ENCODE measurements at regions not wholly inside any gene's neighbourhood (a gene's known extent, or its start where the extent isn't known, plus 50 kb on each side); places are given as distances from the start of the nearest gene placed in this dataset.

DNA sequence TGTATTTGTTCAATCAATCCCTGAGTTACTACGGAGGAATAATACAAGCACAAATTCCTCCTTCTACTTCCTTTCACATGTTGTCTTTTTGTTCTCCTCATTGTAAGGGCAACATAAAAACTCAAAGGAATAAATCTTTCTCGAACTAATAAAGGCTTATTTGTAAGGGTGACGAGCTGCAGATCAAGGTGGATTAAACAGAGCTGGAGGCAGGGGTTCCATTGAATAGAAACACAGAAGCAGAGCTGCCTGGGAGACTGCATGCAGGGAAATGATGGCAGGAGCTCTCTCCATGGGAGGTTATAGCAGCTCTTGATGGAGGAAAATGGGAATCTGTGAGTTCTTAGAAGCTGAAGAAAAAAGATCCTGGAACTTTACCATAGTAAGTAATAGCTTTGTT, 160.2 kb downstream of the CYYR1 start:
- no peak for DNase-seq

DNA sequence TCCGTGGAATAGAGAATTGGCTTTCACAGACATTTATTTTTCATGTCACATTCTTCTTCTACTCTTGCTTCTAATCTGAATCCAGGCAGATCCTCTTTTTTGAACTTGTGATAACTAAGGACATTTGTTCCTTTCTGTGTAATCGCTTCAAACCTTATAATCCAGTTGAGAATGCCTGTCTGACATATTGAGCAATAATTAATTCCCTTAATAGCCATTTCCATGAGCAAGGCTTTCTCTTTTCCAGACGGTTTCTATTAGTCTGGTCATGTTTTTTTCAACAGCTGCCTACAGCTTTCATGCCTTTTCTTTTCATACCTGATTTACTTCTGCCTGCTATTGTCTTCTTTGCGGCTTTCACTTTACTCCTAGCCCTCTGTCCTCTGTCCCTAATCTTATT, 163.4 kb downstream of the CYYR1 start:
- no peak for DNase-seq

DNA sequence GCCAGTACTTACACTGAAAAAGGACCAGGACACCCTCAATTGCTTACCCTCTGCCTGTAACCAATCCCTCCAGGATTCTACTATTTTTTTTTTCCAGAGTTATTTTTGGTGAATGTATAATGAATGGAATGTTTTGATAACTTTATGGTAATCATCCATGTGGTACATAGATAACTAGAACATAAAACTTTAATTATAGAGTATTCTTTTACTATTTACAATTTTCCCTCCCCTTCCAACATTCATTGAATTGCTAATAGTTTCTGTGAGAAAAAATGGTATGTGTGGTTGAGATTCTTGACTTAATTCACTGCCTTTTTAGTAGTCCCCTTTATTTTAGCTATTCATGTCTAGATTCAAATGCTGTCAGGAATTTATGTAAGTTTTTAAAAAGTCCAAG, 164.6 kb downstream of the CYYR1 start:
- no peak for DNase-seq

DNA sequence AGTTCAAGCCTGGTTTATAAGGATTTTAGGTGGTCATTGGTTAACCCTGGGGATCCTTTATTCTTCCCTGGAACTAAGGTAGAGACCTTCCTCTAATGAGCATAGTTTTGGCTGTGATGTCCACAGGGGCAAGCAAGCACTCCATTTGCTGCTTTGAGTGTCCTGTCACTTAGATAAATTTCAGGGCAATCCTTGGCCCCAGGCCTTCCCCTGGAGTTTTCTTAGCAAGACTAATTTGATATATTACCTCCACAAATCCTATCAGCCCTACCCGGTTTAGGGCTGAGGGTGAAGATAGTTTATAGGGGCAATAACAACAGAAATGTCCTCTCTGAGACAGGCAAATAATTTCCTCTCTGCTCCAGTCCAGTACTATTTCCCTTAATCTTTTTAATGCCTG, 166.6 kb downstream of the CYYR1 start:
- no peak for DNase-seq

DNA sequence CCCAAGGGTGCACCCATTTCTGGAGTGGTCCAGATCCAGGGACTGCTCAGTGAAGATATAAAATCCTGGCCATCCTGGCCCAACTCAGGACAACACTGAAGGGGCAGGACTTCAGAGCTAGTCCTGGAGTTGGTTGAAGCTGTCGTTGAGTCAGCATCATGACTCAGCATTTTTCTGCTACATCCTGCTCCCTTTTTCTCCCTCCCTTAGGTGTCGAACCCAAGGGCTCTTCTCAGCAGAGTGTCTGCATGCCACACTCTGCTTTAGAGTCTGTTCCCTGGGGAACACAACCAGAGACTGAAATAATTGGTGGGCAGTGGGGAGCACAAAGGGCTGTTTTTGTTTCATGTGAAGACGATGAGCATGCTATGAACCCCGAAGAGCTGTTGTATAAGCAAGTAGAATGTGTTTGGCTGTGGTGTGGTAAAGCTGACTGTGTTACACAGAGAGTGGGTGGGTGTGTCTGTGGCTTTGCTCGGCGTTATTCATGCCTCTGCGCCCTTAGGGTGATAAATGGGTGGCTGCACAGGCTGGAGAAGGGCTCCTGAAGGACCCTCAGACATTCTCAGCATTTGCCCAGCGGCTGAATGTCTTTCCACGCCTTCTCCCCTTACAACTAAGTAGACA, 167.2 kb downstream of the CYYR1 start:
- no peak for DNase-seq

DNA sequence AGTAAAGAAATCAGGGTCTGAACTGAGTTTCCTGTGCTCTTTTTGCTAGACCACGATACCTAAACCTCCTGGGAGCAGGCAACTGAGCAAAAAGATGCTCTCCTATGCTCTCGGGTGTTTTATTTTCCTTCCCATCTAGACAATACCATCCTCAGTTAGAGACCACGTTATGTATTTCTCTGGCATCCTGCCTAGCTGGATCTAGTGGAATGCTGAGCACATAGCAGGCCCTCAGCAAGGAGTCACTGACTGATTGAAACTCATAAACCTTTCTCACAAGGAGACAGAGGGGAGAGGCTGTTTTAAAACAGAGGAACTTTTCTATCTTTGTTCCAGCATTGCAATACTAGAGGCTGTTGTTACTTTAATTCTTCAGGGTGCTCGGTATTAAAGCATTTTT, 168.0 kb downstream of the CYYR1 start:
- DNase-seq: no peak

DNA sequence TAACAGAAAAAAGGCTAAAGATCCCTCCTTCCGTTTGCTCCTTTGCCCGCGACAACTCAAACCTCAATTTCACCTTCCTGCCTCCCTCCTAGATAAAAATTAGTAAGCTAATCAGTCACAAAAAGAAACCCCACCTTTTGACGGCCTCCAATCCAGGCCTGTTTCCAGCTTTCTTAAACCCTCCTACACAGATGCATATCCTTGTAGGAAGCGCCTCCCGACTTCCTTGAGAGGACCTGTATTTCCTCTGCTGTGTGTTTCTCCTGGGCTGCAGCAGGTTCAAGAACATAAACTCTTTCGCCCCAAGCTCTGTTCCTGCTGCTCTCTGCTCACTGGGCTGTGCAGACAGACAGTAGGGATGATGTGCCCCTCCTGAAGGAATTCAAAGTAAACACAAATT, 168.8 kb downstream of the CYYR1 start:
- no peak for DNase-seq

DNA sequence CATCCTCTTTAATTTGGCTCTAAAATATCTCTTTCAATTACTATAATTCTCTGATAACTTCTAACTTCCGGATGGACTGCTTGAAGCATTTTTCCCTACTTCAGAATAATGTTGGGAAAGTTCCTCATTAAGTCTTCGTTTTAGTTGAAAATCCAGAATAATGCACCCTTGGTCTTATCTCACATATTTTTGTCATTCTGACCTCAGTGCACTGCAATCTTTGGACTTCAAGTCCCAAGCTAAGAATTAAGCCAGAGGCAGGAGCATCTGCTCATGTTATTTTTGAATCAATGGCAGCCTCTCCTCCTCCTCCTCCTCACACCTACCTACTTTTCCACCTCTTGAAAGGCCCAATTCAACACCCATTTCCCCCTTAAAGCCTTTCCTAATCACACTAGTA, 169.8 kb downstream of the CYYR1 start:
- no peak for DNase-seq

DNA sequence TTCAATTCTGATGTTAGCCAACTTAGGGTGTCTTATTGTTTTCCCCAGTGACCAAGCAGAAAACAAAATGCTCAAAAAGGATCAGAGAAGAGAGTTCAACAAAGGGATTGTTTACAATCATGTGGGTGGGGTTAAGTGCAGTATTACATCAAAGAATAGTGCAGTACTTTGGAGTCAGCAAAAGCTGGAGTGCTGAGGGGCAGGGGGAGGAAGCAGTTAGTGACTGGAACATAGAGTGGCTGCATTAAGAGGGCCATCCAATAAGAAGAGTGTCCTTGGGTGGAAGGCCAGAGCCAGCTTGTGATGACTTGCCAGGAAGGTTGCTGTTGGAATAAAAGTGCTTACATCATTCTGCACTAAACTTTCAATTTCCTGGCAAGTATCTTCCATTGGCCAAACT, 175.5 kb downstream of the CYYR1 start:
- no peak for DNase-seq

DNA sequence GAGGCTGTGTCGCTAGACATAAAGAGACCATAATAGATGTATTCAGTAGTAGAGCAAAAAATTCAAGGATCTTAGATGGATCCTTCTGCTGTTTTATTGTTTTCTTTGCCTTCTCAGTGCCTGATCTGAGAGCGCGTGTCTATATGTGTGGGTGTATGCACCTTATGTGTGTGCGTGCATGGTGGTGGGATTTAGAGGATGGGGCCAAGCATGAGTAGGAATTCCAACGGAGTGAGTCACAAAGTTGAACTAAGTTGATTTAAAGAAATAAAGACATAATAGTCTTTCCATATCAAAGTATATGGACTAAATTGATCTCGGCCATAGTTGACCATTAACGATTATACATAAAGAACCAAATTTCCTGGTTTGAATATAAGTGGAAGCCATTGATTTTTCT, 178.7 kb downstream of the CYYR1 start:
- DNase-seq: no peak

DNA sequence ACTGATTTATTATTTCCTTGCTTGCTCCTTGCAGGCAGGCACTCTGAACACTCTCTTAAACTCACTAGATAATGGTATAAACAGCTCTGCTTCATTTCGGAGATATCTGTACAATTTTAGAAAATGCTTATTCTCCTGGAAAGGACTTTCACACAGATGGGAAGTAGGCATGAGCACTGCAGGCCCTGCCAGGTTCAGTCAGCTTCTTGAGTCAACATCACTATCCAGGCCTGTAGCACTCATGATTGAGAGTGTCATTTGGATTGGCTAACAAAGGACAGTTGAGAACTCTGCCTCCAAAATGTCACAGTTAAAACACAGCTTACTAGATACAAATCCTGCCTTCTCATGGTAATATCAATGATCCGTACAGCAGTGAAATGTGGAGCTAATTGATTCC, 181.9 kb downstream of the CYYR1 start:
- DNase-seq: no peak

DNA sequence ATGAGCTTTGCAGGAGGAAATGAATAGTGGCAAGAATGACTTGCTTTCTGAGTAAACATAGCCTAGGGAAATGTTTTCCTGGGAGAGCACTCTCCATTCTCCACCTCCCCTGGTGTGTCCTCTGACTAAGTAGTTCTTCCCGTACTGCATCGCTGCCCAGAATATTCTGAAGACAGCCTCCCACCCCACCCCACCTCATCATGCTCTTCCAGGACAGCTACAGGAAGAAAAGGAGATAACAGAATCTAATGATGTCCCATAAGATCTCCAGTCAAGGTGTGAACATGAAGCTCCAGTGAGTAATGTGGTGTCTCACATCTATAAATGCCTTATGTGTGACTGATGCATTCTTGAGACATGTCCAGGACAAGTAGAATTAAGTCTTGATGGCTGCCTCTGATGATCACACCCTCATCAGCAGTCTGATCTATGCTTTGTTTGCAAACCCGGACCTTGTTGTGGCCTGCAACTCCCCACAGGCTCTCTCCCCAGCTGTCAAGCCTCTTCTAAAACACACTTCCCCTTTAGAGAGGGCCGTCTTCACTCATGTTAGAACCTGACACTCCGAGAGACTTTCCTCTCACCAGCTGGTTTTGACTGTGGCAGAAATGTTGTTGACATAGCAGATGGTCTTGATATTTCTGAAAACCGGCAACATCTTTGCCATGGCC, 183.0 kb downstream of the CYYR1 start:
- peak; percentile 39 for DNase-seq

DNA sequence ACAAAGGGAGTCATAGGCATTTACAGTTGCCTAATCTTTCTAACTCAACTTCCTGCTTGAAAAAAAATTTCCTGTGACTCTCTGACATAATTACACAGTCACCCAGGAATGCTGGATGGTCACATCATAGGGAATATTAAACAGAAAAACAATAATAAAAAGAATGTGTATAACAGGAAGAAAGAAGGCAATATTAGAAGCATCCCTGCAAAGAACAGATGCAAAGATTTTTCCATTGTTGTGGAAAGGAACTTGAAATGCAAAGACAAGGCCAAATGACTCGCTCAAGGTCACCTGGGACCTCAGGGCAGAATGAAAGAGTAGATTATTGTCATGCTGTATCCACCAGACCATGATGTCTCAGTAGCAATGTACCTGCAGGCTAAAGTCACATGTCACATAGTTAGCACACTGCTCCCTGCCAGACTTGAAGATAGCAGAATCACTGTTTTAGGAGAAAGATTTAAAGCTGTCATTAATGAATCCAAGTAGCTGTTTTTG, 184.3 kb downstream of the CYYR1 start:
- no peak for DNase-seq

DNA sequence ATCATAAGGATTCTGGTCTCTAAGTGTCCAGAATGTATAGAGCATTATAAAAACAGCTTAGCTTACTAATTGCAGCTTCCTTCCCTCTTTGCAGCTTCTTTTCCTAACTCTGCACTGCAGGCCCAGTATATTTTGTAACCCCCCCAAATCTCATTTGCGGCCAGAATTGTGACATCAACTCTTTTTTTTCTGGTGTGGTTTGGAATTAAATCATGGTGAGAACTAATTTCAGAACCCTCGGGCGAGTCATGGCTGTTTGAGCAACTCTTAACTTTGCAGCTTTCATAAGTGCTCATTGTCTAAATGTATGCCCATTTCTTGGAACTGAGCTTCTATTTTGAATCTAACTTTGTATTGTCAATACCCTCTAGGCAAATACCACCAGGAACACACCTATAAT, 187.4 kb downstream of the CYYR1 start:
- peak; percentile 39 for DNase-seq

DNA sequence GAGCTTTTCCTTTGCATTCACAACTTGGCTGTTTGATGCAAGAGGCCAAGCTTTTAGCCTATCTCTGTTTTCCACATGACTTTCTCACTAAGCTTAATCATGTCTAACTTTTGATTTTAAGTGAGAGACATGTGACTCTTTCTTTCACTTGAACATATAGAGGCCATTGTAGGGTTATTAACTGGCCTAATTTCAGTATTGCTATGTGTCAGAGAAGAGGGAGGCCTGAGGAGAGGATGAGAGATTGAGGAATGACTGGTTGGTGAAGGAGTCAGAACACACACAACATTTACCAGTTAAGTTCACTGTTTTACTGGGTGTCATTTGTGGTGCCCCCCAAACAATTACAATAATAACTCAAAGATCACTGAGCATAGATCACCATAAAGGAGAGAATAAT, 193.5 kb downstream of the CYYR1 start:
- DNase-seq: no peak

DNA sequence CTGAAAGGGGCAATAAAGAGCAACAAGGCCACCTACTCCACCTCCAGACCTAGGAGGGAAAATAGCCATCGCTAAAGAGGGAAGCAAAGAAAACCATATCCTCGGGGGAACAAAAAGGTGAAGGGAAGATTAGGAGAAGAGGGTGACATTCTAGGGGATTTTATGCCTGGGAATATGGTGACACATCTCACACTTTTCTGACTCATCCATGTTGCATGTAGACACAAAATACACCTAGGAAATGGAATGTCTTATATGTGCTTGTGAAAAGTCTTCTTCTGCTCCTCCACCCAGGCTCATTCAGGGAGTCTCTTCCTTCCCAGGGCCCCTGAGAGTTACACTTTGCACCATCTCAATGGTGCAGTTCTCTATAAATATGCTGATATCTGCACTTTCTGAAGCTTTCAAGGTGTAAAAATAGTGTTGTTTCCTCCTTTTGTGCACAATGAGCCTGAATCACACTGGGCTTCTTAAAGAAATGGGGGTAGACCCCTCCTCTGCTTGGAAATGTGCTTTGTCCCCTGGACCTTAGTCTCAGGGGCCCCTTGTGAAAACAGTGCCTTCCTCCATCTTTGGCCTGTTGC, 195.9 kb downstream of the CYYR1 start:
- no peak for DNase-seq

DNA sequence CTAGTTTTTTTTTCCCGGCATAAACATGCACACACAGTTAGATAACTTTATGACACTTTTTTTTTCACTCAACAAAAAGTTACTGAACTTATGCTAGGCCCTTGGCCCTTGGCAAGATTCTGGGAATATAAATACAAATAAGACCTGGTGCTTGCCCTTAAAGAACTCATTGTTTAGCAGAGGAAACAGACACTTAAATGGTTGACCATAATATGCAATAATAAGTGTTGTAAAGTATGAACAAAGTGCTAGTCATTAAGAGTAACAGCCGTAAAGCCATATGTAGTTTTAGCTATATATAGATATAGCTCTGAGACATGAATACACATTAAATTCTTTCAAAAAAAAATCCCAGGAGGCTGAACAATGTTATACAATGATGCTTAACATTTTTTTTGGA, 198.3 kb downstream of the CYYR1 start:
- no peak for DNase-seq

DNA sequence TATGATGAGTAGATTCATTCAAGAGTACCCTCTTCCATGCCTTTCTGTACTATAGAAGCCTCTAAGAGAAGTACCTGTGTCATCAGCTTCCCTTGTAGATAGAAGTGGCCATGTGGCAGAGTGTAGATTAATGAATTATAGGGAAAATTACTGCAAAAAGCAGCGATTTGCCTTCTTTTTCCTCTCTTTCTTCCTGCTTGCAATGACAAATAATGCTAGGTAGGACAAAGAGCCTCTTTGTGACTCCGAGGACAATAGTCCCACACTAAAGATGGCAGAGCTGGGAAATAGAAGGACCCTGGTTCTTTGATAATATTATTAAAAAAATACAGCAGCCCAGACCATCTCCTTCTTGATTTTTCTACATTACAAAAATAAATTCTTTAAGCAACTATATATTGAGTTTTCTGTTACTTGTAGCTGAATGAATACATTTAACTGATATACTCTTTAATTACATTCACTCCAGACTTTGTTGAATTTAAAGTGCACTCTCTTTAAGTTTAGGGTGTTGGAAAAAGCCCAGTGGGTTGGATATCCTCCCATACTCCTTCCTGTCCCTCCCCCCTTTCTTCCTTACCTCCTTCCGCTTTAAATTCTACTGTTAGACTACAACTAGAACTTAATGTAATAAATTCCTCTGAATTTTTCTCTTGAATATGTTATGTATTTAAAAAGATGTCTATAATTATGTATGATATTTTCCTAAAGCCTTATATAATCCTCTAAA, 198.2 kb upstream of the APP start:
- no peak for DNase-seq

DNA sequence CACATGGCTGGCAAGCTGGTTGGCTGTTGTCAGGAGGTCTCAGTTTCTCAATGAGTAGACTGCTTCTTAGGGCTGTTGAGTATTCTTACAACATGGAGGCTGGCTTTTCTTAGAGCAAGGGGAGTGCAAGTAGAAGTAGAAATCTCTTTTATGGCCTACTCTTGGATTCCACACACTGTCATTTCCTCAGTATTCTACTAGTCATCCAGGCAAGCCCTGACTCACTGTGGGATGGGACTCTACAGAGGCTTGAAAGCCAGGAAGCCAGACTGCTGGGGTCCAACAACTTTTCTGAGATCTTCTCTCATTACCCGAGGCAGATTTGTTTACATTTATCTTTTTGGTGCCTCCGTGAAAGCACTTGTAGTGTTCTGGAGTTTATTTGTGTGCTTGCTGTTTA, 196.2 kb upstream of the APP start:
- DNase-seq: no peak

DNA sequence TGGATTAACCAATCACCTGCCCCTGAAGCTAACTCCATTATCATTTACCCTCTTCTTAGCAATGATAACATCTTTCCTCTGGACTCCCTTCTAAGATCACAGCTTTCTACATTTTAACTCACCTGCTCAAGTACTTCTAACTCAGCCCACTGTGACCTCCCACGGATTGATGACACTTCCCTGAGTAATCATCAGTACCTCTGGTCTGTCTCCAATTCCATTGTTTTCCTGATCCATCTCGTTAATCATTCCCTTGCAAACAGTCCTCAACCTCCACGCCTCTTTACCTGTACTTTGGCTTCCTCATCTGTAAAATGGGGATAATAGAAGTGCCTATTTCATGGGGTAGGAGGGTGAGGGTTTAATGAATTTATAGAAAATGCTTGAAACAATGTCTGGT, 195.3 kb upstream of the APP start:
- DNase-seq: no peak

DNA sequence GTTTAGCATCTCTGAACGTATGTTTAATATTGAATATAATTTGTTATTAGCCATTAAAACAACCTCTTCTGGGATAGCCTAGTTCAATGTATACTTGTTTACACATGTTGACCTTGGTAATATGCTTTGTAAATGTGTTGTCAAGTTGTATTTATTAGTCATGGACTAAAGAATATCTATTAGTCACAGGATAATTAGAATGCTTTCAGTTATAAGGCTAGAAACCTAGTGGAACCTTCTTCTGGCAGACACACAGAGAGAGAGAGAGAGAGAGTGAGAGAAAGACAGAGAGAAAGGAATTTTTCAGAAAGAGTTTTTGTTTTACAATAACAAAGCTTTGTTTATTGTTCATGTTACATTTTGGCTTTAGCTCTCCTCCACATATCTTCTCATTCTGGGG, 181.1 kb upstream of the APP start:
- DNase-seq: no peak

DNA sequence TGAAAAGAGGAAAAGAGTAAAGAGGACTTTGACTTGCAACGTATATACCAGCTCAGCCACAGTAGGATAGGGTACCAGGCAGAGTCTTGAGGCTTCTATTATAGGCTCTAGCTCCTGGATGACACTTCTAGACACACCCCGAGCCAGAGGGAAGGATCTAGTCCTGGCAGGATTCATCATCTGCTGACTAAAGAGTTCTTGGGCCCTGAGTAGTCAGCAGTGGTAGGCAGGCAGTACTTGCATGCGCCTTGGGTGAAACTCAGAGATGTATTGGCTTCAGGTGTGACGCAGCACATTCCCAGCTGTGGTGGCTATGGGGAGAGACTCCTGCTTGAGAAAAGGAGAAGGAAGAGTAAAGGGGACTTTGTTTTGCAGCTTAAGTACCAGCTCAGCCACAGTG, 162.3 kb upstream of the APP start:
- DNase-seq: no peak

DNA sequence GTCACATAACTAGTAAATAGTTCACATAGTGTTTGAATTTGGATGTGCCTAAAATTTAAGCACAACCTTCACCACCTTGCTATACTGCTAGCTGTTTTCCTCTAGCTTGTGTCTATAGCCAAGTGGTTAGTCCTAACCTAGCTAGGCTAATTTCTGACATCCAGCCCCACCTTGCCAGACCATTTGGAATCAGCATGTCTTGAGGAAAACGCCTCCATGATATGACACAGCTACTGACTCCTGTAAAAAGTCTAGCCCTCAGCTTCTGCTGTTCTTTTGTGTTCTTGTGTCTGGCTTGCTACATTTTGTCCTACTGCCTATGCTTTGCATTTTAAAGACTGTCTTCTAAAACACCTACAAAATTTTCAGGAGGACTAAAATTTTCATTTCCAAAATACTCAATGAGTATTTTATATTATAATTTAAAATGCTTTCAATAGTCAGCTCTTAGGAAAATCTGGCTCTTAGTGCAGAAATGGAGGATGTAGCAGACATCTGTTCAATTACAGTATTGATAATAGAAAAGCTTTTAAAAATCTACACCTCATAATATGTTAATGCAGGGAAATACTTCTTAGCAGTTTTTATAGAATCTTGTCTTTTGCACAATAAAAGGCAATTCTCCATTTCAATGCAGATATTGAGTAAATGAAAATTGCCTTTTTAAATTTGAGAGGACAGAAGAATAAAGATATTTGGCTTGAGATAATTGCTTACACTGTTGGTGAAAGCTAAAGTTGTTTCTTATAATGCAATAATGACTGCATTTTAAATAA, 160.8 kb upstream of the APP start:
- no peak for DNase-seq
